ENCODE measurements at regions not wholly inside any gene's neighbourhood (a gene's known extent, or its start where the extent isn't known, plus 50 kb on each side); places are given as distances from the start of the nearest gene placed in this dataset.

- Histone ChIP-seq H2AFZ (no peak overlapping the region), H3K27ac (no peak overlapping the region), H3K4me1 (ENCODE audit: insufficient read depth) (no peaks in the 10 kb centered on the region), H3K27me3 (no peaks in the 10 kb centered on the region), H3K4me2 (peak overlapping the region; percentile 62), H3K9me3 (ENCODE audit: low read depth) (no peaks in the 10 kb centered on the region), H3K36me3 (replicated peaks; ENCODE audit: insufficient read depth, low read depth) (no peaks in the 10 kb centered on the region), H4K20me1 (ENCODE audit: insufficient read depth, poor library complexity, severe bottlenecking) (no peaks in the 10 kb centered on the region), H3K79me2 (no peaks in the 10 kb centered on the region), H3K9me2 (replicated peaks; ENCODE audit: insufficient read depth) (no peaks in the 10 kb centered on the region), H3K4me3 (no peak overlapping the region)
- TF ChIP-seq CTCF (IDR thresholded peaks at IDR 0.05; ENCODE audit: poor library complexity) (no peak), EZH2 (IDR thresholded peaks at IDR 0.05; ENCODE audit: borderline replicate concordance) (no peak), EZH2phosphoT487 (IDR thresholded peaks at IDR 0.05; ENCODE audit: low read depth, severe bottlenecking, unreplicated experiment) (no peak)
- WGBS (ENCODE audit: low lambda C conversion rate, missing lambda C conversion rate), result 32% methylated on average over 10 of the region's 10 CpGs
- no peak for DNase-seq (ENCODE audit: low spot score)
Observed at GRCh38 chr4:152045449-152045806, 284.6 kb upstream of the GATB start.

DNA sequence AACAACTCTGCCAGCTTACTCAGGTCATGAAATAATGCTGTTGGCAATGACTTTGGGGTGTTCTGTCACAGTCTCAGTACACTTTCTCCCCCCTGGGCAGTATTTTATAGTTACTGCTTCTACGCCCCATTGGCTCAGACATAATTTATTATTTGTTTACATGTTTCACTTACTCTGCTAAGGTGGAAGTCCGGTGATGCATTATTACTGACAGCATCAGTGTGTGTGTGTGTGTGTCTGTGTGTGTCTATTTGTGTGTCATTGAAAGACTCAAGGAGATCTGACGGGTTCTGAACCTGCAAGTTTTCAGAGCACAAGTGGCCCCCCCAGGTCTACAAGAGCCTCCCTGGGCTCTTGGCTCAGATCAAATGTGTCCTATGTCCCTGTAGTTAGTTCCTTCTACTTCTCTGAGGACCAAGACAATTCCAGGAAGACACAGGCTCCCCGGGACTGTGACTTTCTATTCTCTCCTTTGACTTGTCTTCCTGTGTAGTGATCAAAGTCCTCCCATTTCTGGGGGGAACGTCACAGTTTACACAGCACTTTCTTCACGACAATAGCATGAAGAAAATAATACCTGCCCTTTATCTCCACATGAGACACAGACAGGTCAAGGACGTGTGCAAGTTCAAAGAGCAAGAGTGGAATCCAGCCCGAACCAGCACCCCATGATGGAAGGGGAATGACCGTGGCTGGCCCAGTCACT is 283.7 kb upstream of the GATB start:
- TF ChIP-seq EZH2 (IDR thresholded peaks at IDR 0.05; ENCODE audit: borderline replicate concordance) (no peak), EZH2phosphoT487 (IDR thresholded peaks at IDR 0.05; ENCODE audit: low read depth, severe bottlenecking, unreplicated experiment) (no peak), CTCF (IDR thresholded peaks at IDR 0.05; ENCODE audit: poor library complexity) (no peak)
- no peak overlapping the region for H2AFZ ChIP-seq
- peak; percentile 20 for DNase-seq (ENCODE audit: low spot score)
- no peaks in the 10 kb centered on the region for H3K9me2 ChIP-seq (replicated peaks; ENCODE audit: insufficient read depth)
- H3K36me3 ChIP-seq (replicated peaks; ENCODE audit: insufficient read depth, low read depth), result no peaks in the 10 kb centered on the region
- H4K20me1 ChIP-seq (ENCODE audit: insufficient read depth, poor library complexity, severe bottlenecking), result no peaks in the 10 kb centered on the region
- 67% methylated on average over 9 of the region's 9 CpGs for WGBS (ENCODE audit: low lambda C conversion rate, missing lambda C conversion rate)
- no peaks in the 10 kb centered on the region for H3K9me3 ChIP-seq (ENCODE audit: low read depth)
- H3K4me1 ChIP-seq (ENCODE audit: insufficient read depth), result no peaks in the 10 kb centered on the region
- no peak overlapping the region for H3K4me2 ChIP-seq
- no peaks in the 10 kb centered on the region for H3K79me2 ChIP-seq
- no peak overlapping the region for H3K4me3 ChIP-seq
- no peak overlapping the region for H3K27ac ChIP-seq
- no peaks in the 10 kb centered on the region for H3K27me3 ChIP-seq

DNA sequence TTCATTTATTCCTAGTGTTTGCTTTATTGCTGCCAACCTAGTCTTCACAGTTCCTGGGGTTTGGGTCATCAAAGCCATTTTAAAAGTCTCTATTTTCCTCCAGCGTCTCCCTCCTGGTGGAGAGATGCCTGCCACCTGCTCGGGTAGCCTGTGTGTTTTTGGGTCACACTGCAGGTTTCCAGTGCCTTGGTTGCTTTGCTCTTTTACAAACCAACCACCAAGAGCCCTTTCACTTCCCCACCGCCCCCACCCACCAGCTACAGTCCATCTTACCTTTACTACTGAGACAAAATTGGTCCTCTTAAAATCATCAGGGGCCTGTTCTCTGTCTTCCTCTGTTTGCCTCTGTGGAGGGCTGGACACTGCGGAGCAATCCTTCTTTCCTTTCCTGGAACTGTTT is 280.5 kb upstream of the GATB start:
- Histone ChIP-seq H3K9me3 (ENCODE audit: low read depth) (no peaks in the 10 kb centered on the region), H3K36me3 (replicated peaks; ENCODE audit: insufficient read depth, low read depth) (no peaks in the 10 kb centered on the region), H4K20me1 (ENCODE audit: insufficient read depth, poor library complexity, severe bottlenecking) (no peaks in the 10 kb centered on the region), H3K79me2 (no peaks in the 10 kb centered on the region), H3K4me3 (no peak overlapping the region), H3K4me1 (ENCODE audit: insufficient read depth) (no peaks in the 10 kb centered on the region), H3K27ac (no peak overlapping the region), H2AFZ (no peak overlapping the region), H3K27me3 (no peaks in the 10 kb centered on the region), H3K9me2 (replicated peaks; ENCODE audit: insufficient read depth) (no peaks in the 10 kb centered on the region), H3K4me2 (no peak overlapping the region)
- TF ChIP-seq EZH2phosphoT487 (IDR thresholded peaks at IDR 0.05; ENCODE audit: low read depth, severe bottlenecking, unreplicated experiment) (no peak), CTCF (IDR thresholded peaks at IDR 0.05; ENCODE audit: poor library complexity) (no peak), EZH2 (IDR thresholded peaks at IDR 0.05; ENCODE audit: borderline replicate concordance) (no peak)
- 89% methylated on average over 4 of the region's 4 CpGs for WGBS (ENCODE audit: low lambda C conversion rate, missing lambda C conversion rate)
- no peak for DNase-seq (ENCODE audit: low spot score)

Data from hepatocyte (in vitro differentiated cells).